GM21576 (cell line): ENCODE measurements at regions not wholly inside any gene's neighbourhood (a gene's known extent, or its start where the extent isn't known, plus 50 kb on each side); places are given as distances from the start of the nearest gene placed in this dataset.
"Not testable (repeated sequence)": the region's sequence is repeated elsewhere in the genome, so short reads cannot be mapped to it uniquely, and the experiment has no call there.

Experiments
- ATAC-seq: cut with Tn5 transposase; IDR thresholded peaks from one replicate; pipeline ENCODE4 v1.9.1; 2021; ENCODE audit warnings: mild to moderate bottlenecking, moderate library complexity; ENCODE audit not compliant: unreplicated experiment

- no peak for ATAC-seq
Observed at GRCh38 chr20:11976966-11977365, 59.3 kb downstream of the BTBD3 start.

GRCh38 chr20:11978496-11978895 lies 60.8 kb downstream of the BTBD3 start:
- no peak for ATAC-seq

GRCh38 chr20:11979306-11979990 lies 61.8 kb downstream of the BTBD3 start:
- no peak for ATAC-seq

GRCh38 chr20:11980263-11980662 lies 62.6 kb downstream of the BTBD3 start:
- no peak for ATAC-seq

GRCh38 chr20:11981366-11981947 lies 63.8 kb downstream of the BTBD3 start:
- no peak for ATAC-seq

GRCh38 chr20:11982289-11982954 lies 64.7 kb downstream of the BTBD3 start:
- no peak for ATAC-seq

- ATAC-seq: no peak
Observed at GRCh38 chr20:11982955-11983470, 65.3 kb downstream of the BTBD3 start.

- no peak for ATAC-seq
Observed at GRCh38 chr20:11986954-11987353, 69.3 kb downstream of the BTBD3 start.

- no peak for ATAC-seq
Observed at GRCh38 chr20:11987526-11987925, 69.8 kb downstream of the BTBD3 start.

- ATAC-seq: no peak
Observed at GRCh38 chr20:11989018-11989771, 71.5 kb downstream of the BTBD3 start.

- no peak for ATAC-seq
Observed at GRCh38 chr20:11992426-11992825, 74.7 kb downstream of the BTBD3 start.

- ATAC-seq: no peak
Observed at GRCh38 chr20:11993886-11994461, 76.3 kb downstream of the BTBD3 start.

- no peak for ATAC-seq
Observed at GRCh38 chr20:11995805-11996567, 78.3 kb downstream of the BTBD3 start.

GRCh38 chr20:12004776-12005175 lies 87.1 kb downstream of the BTBD3 start:
- not testable (repeated sequence) for ATAC-seq

GRCh38 chr20:12012241-12013222 lies 94.8 kb downstream of the BTBD3 start:
- no peak for ATAC-seq

GRCh38 chr20:12014276-12014675 lies 96.6 kb downstream of the BTBD3 start:
- ATAC-seq: no peak

GRCh38 chr20:12014736-12015135 lies 97.0 kb downstream of the BTBD3 start:
- ATAC-seq: no peak

GRCh38 chr20:12016291-12016690 lies 98.6 kb downstream of the BTBD3 start:
- no peak for ATAC-seq

- no peak for ATAC-seq
Observed at GRCh38 chr20:12019715-12020114, 102.0 kb downstream of the BTBD3 start.
